HG03039 (cell line): ENCODE measurements at regions not wholly inside any gene's neighbourhood (a gene's known extent, or its start where the extent isn't known, plus 50 kb on each side); places are given as distances from the start of the nearest gene placed in this dataset.

Experiments
- ATAC-seq: cut with Tn5 transposase; IDR thresholded peaks from one replicate; pipeline ENCODE4 v1.9.1; 2021; ENCODE audit warnings: mild to moderate bottlenecking, moderate library complexity; ENCODE audit not compliant: unreplicated experiment

DNA sequence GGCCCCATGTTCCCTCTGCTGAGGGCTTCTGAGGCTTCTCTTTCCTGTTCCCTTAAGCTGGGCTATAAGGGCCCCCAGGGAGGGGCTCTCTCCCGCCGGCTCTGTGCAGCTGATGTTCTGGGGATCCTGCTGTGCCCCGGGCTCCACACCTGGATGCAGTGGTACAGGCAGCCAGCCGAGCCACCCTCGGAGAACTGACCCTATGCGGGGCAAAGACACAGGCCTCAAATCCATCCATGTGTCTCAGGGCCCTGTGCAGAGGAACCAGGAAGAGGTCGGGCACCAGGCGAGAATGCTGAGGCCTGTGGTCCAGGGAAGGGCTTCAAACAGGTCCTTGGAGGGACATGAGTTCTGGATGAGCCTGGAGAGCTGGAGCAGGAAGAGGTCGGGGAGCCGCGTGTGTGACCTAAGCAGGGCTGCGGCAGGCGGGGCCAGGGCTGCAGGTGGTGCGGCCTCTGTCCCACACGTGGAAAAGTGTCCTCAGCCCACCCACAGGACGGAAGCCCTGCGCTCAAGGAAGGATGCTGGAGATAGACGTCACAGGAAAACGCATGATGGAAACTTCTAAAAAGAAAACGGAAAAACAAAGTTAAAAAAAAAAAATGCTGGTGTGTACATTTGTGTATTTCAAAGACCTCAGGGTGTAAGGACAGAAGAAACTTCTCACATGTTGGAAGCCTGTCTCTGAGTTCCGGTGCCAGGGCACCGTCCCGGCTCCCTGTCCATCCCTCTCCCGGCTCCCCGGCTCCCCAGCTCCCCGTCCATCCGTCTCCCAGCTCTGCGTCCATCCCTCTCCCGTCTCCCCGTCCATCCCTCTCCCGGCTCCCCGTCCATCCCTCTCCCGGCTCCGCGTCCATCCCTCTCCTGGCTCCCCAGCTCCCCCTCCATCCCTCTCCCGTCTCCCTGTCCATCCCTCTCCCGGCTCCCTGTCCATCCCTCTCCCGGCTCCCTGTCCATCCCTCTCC is 1149.2 kb downstream of the BRD1 start:
- no peak for ATAC-seq

- no peak for ATAC-seq
Observed at GRCh38 chr22:48677621-48678020, 1150.1 kb downstream of the BRD1 start.

DNA sequence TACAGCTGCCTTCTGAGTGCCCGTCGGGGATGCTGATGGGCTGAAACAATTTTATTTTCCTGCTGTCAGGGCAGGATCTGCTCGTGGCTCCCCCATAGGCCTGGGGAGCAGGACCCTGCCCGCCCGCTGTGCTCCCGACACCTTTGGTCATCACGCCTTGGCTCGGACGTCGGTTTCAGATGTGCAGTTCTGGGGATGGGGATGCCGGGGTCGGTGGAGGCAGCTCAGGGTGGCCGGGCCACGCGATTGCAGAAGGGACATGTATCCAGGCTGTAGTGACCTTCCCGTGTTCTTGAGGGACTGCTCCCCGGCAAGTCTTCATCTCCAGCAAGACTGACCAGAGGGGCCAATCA is 1150.5 kb downstream of the BRD1 start:
- no peak for ATAC-seq

DNA sequence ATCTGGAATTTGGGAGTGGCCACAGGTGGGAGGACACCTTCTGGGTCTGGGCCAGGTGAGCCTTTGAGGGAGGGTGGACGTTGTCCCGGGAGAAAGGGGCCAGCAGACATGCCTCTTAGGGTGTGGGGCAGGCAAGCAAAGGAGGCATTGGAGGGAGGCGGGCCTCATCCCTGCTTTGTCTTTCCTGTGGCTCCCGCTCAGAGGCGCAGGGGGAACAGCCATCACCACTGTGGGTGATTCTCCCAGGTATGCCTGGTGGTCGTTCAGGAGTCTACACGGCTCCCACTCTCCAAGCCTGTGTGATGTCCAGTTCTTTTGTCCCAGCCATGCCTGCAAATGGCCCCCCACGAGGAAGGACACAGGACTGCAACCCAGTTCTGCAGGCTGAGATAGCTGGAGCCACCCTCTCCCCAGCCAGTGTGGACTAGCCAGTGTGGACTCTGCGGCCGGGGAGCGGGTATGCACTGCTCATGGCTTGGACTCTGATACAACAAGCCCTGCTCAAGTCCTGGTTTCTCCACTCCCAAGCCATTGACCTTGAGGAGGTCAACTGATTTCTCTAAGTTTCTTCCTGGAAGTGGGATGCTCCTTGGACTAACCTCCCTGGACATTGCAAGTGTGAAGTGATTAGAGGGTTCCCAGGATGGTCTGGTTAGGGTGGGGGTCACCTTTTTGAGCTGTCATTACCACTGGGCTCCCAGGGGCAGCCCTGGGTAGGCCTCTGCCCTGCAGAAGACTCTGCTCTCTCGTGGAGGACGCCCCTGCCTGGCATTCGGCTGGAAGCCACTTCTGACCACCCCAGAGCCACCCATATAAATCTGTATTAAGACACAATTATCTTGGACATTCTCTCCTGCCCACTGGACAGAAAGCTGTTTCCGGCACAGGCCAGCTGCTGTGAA is 1151.2 kb downstream of the BRD1 start:
- no peak for ATAC-seq

DNA sequence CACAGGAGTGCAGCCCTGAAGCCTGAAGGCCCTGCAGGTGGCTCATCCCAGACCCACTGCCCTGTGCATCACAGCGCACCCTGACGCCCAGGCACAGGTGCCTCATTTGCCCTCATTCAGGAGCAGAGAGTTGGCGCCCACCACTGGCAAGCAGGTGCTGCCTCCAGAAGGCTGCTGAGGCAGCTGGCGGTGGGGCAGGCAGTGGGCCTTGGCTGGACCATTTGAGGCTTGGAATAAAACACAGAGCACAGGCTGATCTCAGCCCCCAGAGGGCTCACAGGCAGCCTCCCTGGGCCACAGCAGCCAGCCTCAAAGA is 1151.9 kb downstream of the BRD1 start:
- ATAC-seq, result no peak

DNA sequence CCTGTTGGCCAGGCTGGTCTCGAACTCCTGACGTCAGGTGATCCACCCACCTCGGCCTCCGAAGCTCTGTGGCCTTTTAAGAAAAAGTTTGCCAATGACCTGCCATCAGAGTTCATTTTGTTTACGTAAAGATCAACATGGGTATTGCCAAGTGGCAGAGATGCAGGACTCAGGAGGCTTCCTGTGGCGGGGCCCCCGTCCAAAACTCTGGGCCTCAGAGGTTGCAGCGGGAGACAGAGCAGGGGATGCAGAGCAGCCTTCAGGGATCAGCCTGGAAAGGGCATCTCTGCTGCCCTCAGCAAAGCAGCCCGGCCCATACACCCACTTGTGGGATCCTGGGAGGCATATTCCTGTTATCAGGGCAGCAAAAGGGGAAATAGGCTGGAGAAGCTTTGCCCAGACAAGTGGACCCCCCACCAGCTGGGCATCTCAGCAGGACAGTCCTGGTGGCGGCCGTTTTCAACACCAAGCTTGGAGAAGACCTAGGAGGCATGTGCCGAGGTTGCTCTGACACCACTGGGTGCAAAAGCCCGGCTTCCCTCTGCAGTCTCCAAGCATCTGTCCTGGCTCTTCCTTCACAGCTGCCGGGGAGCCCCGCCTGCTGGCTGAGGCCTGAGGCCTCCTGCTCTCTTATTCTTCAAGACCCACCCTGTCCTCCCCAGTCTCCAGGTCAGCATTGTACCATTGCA is 1152.4 kb downstream of the BRD1 start:
- ATAC-seq, result no peak

DNA sequence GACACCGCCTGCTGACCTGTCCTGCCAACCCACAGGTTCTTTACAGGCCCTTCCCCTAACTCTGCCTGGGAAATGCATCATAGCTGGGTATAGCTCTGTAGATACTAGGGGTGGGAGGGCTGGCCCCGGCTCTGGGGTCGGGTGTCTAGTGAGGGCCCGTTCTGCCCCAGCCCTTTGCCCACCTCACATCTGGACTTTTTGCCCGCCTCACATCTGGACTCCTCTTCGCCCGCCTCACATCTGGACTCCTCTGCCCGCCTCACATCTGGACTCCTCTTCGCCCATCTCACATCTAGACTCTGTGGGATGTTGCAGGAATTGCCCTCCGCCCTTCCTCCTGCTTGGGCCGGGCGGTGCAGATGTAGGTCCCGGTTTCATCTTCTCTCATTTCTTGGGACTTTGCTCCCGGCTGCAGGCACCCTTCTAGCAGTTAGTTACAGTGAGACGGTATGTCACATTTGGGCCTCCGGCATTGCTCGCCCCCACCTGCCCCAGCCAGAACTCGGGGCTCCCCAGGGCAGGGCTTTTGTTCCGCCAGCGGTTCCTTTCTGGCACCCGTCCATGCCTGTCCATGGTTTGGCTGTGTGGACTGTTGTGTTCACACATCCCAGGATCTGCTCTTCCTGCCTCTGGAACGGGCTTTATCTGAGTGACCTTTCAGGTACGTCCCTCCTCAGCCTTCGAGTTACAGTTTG is 1153.7 kb downstream of the BRD1 start:
- ATAC-seq, result no peak

DNA sequence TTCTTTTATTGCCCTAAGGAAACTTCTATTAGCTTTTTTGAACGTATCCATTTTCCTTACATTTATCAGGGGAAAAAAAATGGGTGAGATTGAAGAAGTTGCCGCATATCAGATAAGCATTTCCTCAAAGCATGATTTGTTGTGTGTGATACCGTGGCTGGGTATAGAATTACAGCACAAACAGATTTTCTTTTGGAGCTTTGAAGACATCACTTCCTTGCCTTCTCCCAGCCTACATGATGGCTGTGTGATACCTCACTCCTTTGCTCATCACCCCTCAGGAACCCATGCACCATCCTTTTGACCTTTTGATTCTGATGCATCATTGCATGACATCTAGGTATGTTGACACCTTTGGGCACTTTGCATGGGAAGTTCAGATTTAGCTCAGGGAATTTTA is 1155.3 kb downstream of the BRD1 start:
- no peak for ATAC-seq

DNA sequence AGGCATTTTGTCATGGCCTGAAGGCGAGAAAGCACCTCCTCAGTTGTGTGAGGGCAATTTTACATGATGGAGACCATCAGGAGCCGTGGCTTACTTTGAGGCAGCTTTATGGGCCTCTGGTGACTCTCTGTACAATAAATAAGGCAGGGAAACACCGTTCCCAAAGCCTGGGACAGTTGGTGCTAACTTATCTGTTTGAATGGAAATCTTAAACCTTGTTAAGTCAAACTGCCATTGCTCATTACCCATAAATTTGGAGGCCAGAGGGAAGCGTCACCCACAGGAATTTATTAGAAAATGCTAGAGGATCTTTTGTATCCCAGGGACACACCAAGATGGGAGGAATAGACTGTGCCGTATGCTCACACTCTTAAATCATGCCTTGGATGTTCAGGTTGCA is 1156.9 kb downstream of the BRD1 start:
- ATAC-seq, result no peak

DNA sequence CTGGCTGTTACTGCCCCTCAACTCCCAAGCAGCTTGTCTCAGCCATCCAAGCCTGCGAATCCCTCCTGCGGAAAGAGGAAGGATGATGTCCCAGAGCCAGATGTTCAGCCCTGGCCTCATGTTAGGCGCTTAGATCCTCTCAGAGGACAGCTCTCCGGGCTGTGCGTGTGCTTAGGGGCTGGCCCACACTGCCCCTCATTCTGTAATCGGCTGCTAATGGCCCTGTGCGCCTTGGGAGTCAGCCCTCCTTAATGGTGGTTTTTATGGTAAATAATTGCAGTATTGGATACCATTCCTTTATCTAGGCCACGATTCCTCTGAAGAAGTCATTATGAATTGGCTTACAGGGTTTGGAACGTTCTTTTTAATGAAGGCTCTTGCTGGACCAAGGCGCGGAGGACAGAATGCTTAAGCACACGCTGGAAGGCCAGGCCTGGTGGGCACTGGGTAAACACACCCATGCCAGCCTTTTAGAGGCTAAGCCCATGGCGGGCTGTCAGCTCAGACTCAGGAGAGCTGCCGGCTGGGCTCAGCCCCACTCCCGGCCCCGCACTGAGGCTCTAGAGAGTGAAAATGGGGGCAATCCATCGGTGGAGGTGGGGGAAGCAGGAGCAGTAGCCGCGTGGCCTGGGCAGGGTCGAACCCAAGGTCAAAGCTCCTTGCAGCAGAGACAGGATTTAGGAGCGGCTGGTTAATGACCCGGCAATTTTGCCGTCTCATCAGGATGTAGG is 1157.5 kb downstream of the BRD1 start:
- ATAC-seq, result no peak

DNA sequence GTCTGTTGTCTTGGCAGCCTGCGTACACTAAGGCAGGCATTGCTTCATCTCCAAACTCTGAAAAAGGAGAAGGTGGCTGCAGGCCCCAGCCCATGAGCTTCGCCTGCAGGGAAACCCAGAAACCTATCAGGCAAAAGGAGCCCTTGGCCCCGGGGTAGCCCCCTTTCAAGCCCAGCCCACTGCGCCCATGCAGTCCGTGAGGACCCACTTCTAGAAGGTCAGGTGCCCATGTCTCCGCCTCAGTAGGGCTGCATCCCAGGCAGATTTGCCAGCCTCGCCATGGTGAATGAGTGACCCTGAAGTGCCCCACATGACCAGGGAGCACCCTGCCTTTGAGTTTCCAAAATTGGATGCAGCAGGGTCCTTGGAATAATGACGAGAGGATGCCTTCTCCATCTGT is 1158.4 kb downstream of the BRD1 start:
- ATAC-seq, result no peak

DNA sequence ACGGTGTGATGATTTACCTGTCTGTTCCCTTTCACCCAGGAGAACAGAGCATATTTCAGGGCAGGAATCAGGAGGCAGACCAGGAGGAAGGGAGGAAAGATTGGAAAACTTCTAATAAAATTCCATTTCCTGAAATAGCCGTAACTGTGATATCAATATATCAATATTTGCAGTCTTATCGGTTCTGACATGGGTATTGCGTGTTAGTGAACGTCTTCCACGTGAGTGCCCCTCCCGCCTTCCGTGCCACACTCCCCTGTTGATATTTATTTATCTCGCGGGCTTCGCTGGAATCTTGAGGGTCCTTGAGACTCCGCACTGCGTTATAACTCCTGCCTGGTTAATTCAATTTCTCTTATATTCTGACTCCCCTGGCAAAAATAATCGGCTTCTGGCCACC is 1160.4 kb downstream of the BRD1 start:
- ATAC-seq, result no peak

DNA sequence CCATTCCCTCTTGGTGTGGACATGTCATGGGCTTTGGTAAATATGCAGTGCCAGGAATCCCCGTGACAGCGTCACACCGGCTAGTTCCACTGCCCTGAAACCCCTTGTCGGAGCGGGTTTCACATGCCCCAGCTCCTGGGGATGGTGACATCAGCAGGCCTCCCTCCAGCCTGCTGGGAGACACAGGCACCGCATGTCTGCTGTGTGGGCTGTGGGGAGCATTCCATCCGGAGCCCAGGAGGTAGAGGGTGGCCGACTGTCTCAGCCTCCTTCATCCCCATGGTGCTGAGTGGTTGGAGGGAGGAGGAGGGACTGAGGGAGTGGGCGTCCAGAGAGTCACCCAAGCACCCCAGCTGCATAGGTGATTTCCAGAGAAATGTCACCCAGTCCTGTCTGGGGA is 1161.1 kb downstream of the BRD1 start:
- no peak for ATAC-seq

GRCh38 chr22:48665311-48665995 is 1162.2 kb downstream of the BRD1 start:
- ATAC-seq, result no peak

- no peak for ATAC-seq
Observed at GRCh38 chr22:48664586-48664985, 1163.1 kb downstream of the BRD1 start.

- ATAC-seq, result no peak
Observed at GRCh38 chr22:48663297-48663696, 1164.4 kb downstream of the BRD1 start.

DNA sequence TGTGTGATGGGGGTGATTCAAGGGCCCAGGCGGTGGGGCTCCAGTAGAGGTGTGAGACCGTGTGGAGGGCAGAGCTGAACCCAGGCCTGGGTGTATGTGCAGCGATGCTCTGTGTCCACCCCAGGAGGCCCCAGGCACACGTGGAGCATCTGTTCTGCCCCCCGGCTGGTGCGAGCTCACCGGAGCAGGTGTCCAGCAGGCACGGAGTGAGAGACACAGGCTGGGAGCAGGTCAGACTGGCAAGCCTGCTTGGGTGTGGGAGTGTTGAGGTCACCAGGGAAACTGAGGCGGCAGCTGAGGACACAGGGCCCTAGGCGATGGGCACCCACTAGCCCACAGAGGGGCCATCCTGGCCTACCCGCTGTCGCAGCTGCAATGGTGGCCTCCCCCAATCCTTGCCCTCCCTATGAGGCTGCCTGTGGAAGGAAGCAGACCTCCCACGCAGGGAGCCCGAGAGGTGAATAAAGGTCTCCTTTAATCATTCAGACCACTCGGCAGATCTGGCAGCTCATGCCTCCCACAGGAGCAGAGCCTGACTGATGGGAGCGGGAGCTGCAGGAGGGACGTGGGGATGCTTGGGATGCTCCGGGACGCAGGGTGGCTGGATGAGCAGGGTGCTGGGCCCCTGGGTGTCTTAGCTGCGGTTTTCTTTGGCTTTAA is 1165.1 kb downstream of the BRD1 start:
- ATAC-seq, result no peak

DNA sequence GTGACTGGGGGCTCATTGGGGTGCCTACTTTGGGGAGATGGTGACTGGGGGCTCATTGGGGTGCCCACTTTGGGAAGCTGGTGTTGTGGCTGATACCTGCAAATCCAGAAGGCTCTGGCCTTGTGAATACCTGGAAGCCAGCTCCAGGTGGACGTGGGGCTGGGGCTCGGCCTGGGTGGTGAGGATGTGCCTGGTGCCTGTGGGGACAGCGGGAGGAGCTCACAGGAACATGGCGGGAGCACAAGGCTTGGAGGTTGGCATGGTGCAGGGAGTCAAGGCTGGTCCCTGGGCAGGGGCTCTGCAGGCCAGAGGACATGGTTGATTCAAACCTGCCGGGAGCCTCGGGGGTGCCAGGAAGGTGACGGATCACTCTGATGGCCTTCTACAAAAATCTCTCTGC is 1165.7 kb downstream of the BRD1 start:
- ATAC-seq, result no peak
